ENCODE measurements at regions not wholly inside any gene's neighbourhood (a gene's known extent, or its start where the extent isn't known, plus 50 kb on each side); places are given as distances from the start of the nearest gene placed in this dataset.

DNA sequence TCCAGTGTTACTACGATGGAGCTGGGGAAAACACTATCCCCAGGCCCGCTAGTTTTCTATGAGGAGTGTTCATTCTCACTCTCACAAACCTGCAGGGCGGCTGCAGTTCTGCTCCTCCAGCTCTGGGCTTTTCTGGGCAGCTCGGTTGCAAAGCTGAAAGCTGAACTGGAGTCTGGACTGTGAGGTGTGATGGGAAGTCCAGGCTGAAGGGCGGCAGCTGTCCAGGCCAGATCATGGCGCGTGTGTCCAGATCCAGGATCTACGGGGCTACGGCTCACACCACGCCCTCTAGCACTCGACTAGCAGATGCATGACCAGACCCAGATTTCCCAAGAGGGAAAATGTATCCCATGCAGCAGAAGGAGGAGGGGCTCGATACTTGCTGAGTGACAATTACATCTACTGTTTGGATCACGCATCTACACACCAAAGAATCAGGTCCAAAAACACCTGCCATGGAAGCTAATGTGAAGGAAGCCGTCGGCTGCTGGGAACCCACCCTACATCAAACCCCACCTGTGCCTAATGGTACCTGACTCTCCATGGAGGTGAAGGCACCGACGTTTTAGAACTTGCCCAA, 555.0 kb downstream of the BRD1 start:
- peaks cover 0 to 55% (median 10%) of the 10 kb centered on the region in 7 donors for H3K27me3 ChIP-seq (replicated peaks in 1 of 7)
- H3K9me3 ChIP-seq = no peaks in the 10 kb centered on the region
- H3K27ac ChIP-seq = no peak overlapping the region
- H3K36me3 ChIP-seq = no peaks in the 10 kb centered on the region
- H3K4me1 ChIP-seq = no peaks in the 10 kb centered on the region
- intact Hi-C loops (cut with DNase I; ENCODE audit: low total_unique reads) = no loop called here
- 73 to 87% (median 84%) methylated on average over 17 of the region's 17 CpGs for WGBS, 5 donors
- no peak overlapping the region for H3K4me3 ChIP-seq
- TF ChIP-seq POLR2A (IDR thresholded peaks at IDR 0.05) (no peak), POLR2AphosphoS5 (IDR thresholded peaks at IDR 0.05) (no peak)
- TF ChIP-seq, protein P1, sequence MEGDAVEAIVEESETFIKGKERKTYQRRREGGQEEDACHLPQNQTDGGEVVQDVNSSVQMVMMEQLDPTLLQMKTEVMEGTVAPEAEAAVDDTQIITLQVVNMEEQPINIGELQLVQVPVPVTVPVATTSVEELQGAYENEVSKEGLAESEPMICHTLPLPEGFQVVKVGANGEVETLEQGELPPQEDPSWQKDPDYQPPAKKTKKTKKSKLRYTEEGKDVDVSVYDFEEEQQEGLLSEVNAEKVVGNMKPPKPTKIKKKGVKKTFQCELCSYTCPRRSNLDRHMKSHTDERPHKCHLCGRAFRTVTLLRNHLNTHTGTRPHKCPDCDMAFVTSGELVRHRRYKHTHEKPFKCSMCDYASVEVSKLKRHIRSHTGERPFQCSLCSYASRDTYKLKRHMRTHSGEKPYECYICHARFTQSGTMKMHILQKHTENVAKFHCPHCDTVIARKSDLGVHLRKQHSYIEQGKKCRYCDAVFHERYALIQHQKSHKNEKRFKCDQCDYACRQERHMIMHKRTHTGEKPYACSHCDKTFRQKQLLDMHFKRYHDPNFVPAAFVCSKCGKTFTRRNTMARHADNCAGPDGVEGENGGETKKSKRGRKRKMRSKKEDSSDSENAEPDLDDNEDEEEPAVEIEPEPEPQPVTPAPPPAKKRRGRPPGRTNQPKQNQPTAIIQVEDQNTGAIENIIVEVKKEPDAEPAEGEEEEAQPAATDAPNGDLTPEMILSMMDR (IDR thresholded peaks at IDR 0.05 in 8 of 11, conservative IDR thresholded peaks at IDR 0.05 in 3 of 11) = no peak
- DNase-seq = peak; percentile 13

GRCh38 chr22:49271831-49272230, 555.8 kb downstream of the BRD1 start:
- H3K4me3 ChIP-seq = no peak overlapping the region
- no peaks in the 10 kb centered on the region for H3K9me3 ChIP-seq
- peaks cover 0 to 61% (median 10%) of the 10 kb centered on the region in 7 donors for H3K27me3 ChIP-seq (replicated peaks in 1 of 7)
- no peaks in the 10 kb centered on the region for H3K36me3 ChIP-seq
- no peak overlapping the region for H3K27ac ChIP-seq
- peak; percentile 16 for DNase-seq
- 61 to 80% (median 73%) methylated on average over 5 of the region's 5 CpGs for WGBS, 5 donors
- TF ChIP-seq, protein P1 (IDR thresholded peaks at IDR 0.05 in 8 of 11, conservative IDR thresholded peaks at IDR 0.05 in 3 of 11) = no peak
- TF ChIP-seq POLR2AphosphoS5 (IDR thresholded peaks at IDR 0.05) (no peak), POLR2A (IDR thresholded peaks at IDR 0.05) (no peak)
- intact Hi-C loops (cut with DNase I; ENCODE audit: low total_unique reads) = no loop called here
- no peaks in the 10 kb centered on the region for H3K4me1 ChIP-seq

DNA sequence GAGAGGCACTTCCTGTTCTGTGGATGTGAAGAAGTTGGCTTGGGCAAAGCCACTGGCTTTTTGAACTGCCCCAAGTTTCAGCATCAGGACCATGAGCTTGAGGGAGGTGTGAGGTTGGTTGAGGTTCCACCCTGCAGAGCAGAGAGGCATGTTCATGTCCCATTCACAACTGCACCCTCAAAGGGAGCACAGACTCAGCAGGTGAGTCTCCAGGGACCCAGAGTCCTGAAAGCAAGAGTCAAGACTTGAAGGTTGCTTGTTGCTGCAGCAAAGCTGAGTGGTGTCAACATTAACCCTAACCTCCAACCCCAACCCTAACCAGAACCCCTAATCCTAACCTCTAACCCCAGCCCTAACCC, 556.3 kb downstream of the BRD1 start:
- no peak for DNase-seq
- Histone ChIP-seq H3K9me3 (no peaks in the 10 kb centered on the region), H3K36me3 (no peaks in the 10 kb centered on the region), H3K4me1 (no peaks in the 10 kb centered on the region), H3K27me3 (replicated peaks in 1 of 7) (peaks cover 0 to 66% (median 10%) of the 10 kb centered on the region in 7 donors), H3K4me3 (no peak overlapping the region), H3K27ac (no peak overlapping the region)
- intact Hi-C loops (cut with DNase I; ENCODE audit: low total_unique reads) = no loop called here
- no peak for TF ChIP-seq POLR2AphosphoS5 (IDR thresholded peaks at IDR 0.05)
- no peak for TF ChIP-seq POLR2A (IDR thresholded peaks at IDR 0.05)
- TF ChIP-seq, protein P1 (IDR thresholded peaks at IDR 0.05 in 8 of 11, conservative IDR thresholded peaks at IDR 0.05 in 3 of 11) = no peak

DNA sequence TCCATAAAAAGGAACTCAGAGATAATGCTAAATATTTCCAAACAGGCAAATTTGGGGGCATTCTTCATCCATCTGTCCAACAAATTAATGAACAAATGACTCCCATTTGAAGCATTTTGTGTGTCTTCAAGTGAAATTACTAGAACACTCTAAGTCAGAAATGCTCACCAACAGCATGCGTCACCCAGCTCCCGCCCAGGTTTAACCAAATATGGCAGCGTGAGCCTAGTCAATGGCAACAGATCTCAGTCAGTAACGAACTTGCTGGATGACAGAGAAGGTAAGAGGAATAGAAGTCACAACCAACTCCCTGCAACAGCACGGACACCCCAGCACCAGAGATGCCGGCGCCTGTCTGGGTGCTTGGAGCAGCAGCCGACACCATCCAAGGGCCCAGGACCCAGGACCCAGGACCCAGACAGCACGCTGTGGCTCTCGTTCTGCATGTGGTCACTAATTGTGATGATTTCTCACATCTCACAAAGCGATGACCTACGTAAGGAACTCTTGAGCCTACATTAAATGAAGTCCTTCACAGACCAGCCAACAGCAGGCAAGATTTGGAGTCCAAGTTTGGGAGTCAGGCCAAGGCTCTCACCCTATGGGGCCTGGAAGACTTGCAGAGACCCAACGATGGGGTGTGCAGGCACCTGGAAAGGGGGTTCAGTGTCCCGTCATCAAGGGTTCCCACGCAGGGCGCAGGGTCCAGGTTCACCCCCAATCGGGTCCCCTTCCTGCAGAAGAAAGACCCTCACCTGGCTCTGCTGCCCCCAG, 556.9 kb downstream of the BRD1 start:
- Histone ChIP-seq H3K4me1 (no peaks in the 10 kb centered on the region), H3K27ac (no peak overlapping the region), H3K9me3 (no peaks in the 10 kb centered on the region), H3K4me3 (no peak overlapping the region), H3K27me3 (replicated peaks in 1 of 7) (peaks cover 0 to 68% (median 10%) of the 10 kb centered on the region in 7 donors), H3K36me3 (no peaks in the 10 kb centered on the region)
- intact Hi-C loops (cut with DNase I; ENCODE audit: low total_unique reads) = no loop called here
- peak; percentile 65 for DNase-seq
- no peak for TF ChIP-seq POLR2A (IDR thresholded peaks at IDR 0.05)
- no peak for TF ChIP-seq POLR2AphosphoS5 (IDR thresholded peaks at IDR 0.05)
- TF ChIP-seq, protein P1 (IDR thresholded peaks at IDR 0.05 in 8 of 11, conservative IDR thresholded peaks at IDR 0.05 in 3 of 11) = no peak
- 80 to 93% (median 85%) methylated on average over 10 to 17 of the region's 17 CpGs for WGBS, 5 donors

All from spleen (tissue), 11 donors.